PC-3 (cell line): ENCODE measurements at regions not wholly inside any gene's neighbourhood (a gene's known extent, or its start where the extent isn't known, plus 50 kb on each side); places are given as distances from the start of the nearest gene placed in this dataset.

Experiments
- ATAC-seq: fragments of 200-7000 bp; cut with Tn5 transposase; 2 replicates; pipeline ENCODE4 v1.9.1; 2020; ENCODE audit warnings: mild to moderate bottlenecking, moderate library complexity
- BruUV-seq: library from RNA; stranded (reverse); fragments of 400-500 nt; replicated peaks from 2 replicates; lab custom pipeline; 2021; lab: Mats Ljungman, UMichigan
- CTCF ChIA-PET: fragments of 300-600 bp; sonication (Branson Sonifier 250); formaldehyde crosslinking; loops from one replicate; lab custom pipeline; 2022; ENCODE audit warnings: antibody characterized with exemption; lab: Charles Lee
- POLR2A ChIA-PET: fragments of 300-600 bp; sonication (Branson Sonifier 250); formaldehyde crosslinking; loops from one replicate; lab custom pipeline; 2022; ENCODE audit warnings: antibody characterized with exemption; ENCODE audit not compliant: unreplicated experiment; lab: Charles Lee
- DNase-seq: peaks from one replicate; pipeline ENCODE4 v3.0.0-alpha.2; 2015
- H2AFZ ChIP-seq: fragments of 300-600 bp; sonication (generic); 2 replicates; pipeline ENCODE4 v1.6.0; 2016; ENCODE audit warnings: antibody characterized with exemption, low read length
- H3F3A ChIP-seq: fragments of 300-600 bp; sonication (generic); one replicate; pipeline ENCODE4 v1.6.0; 2017; ENCODE audit warnings: antibody characterized with exemption, low read length, control low read depth, mild to moderate bottlenecking; ENCODE audit not compliant: unreplicated experiment
- H3K27ac ChIP-seq: fragments of 300-600 bp; sonication (generic); 2 replicates; pipeline ENCODE4 v1.5.1; 2016; ENCODE audit warnings: mild to moderate bottlenecking, low read length
- H3K27me3 ChIP-seq: fragments of 300-600 bp; sonication (generic); 2 replicates; pipeline ENCODE4 v1.6.1; 2016; ENCODE audit warnings: low read length, mixed read lengths
- H3K36me3 ChIP-seq: fragments of 300-600 bp; sonication (generic); 2 replicates; pipeline ENCODE4 v1.6.1; 2016; ENCODE audit warnings: low read depth, mixed run types, low read length, mixed read lengths
- H3K4me1 ChIP-seq: fragments of 300-600 bp; sonication (generic); 2 replicates; pipeline ENCODE4 v1.5.1; 2016; ENCODE audit warnings: low read length; ENCODE audit not compliant: insufficient read depth
- H3K4me2 ChIP-seq: fragments of 300-600 bp; sonication (generic); 2 replicates; pipeline ENCODE4 v1.6.0; 2016; ENCODE audit warnings: low read length
- H3K4me3 ChIP-seq: fragments of 300-600 bp; sonication (generic); 2 replicates; pipeline ENCODE4 v1.5.1; 2016; ENCODE audit warnings: mild to moderate bottlenecking, low read length, mixed read lengths
- H3K79me2 ChIP-seq: fragments of 300-600 bp; sonication (generic); 2 replicates; pipeline ENCODE4 v1.6.1; 2017; ENCODE audit warnings: low read length, mixed read lengths
- H3K9ac ChIP-seq: fragments of 300-600 bp; sonication (generic); 2 replicates; pipeline ENCODE4 v1.6.0; 2016; ENCODE audit warnings: mild to moderate bottlenecking, low read length
- H3K9me2 ChIP-seq: fragments of 300-600 bp; sonication (generic); replicated peaks from 2 replicates; pipeline ENCODE4 v1.6.1; 2016; ENCODE audit warnings: mixed run types, low read length, mixed read lengths
- H3K9me3 ChIP-seq: fragments of 300-600 bp; sonication (generic); 2 replicates; pipeline ENCODE4 v1.6.1; 2016; ENCODE audit warnings: low read length, mixed read lengths
- H4K20me1 ChIP-seq: fragments of 300-600 bp; sonication (generic); 2 replicates; pipeline ENCODE4 v1.6.1; 2016; ENCODE audit warnings: low read length, mixed read lengths
- CTCF ChIP-seq: fragments of 300-600 bp; sonication (generic); conservative IDR thresholded peaks from 2 replicates; pipeline ENCODE4 v1.5.1; 2017; ENCODE audit warnings: antibody characterized with exemption, low read depth, mild to moderate bottlenecking, low read length
- EZH2 ChIP-seq: fragments of 300-600 bp; sonication (generic); IDR thresholded peaks from one replicate; pipeline ENCODE4 v1.6.1; 2017; ENCODE audit warnings: antibody characterized with exemption, mild to moderate bottlenecking, low read length; ENCODE audit not compliant: unreplicated experiment
- EZH2phosphoT487 ChIP-seq: fragments of 300-600 bp; sonication (generic); IDR thresholded peaks from 2 replicates; pipeline ENCODE4 v1.6.1; 2018; ENCODE audit warnings: mild to moderate bottlenecking, antibody characterized with exemption, low read length, borderline replicate concordance
- intact Hi-C: fragments of 100-400 bp; cut with micrococcal nuclease; formaldehyde crosslinking; loops from 2 replicates; pipeline ENCODE4 v1.9.0; 2023

- ATAC-seq = no peak
- no peaks in the 10 kb centered on the region for H3K9me2 ChIP-seq
- H3F3A ChIP-seq = no peaks in the 10 kb centered on the region
- H3K79me2 ChIP-seq = no peaks in the 10 kb centered on the region
- CTCF ChIA-PET = no interaction called here
- H3K9me3 ChIP-seq = no peaks in the 10 kb centered on the region
- no peak overlapping the region for H3K9ac ChIP-seq
- H3K27me3 ChIP-seq = peaks cover 89% of the 10 kb centered on the region
- H2AFZ ChIP-seq = no peak overlapping the region
- intact Hi-C loops = no loop called here
- no peak overlapping the region for H3K4me3 ChIP-seq
- no peaks in the 10 kb centered on the region for H3K4me1 ChIP-seq
- no peak overlapping the region for H3K4me2 ChIP-seq
- TF ChIP-seq EZH2phosphoT487 = no peak
- no peak overlapping the region for H3K27ac ChIP-seq
- no peaks in the 10 kb centered on the region for H3K36me3 ChIP-seq
- DNase-seq = no peak
- POLR2A ChIA-PET = no interaction called here
- H4K20me1 ChIP-seq = no peaks in the 10 kb centered on the region
- no TSS peak for BruUV-seq
These were observed 157.6 kb downstream of the SLC35B3 start for GRCh38 chr6:8277769-8278168.

GRCh38 chr6:8276148-8276547 is 159.2 kb downstream of the SLC35B3 start:
- Histone ChIP-seq H3K79me2 (no peaks in the 10 kb centered on the region), H3K4me1 (no peaks in the 10 kb centered on the region), H3K36me3 (no peaks in the 10 kb centered on the region), H3K4me3 (no peak overlapping the region), H4K20me1 (no peaks in the 10 kb centered on the region), H3K9ac (no peak overlapping the region), H3K27ac (no peak overlapping the region), H3K9me2 (no peaks in the 10 kb centered on the region), H3K27me3 (peaks cover 84% of the 10 kb centered on the region), H2AFZ (no peak overlapping the region), H3F3A (no peaks in the 10 kb centered on the region), H3K9me3 (no peaks in the 10 kb centered on the region), H3K4me2 (no peak overlapping the region)
- no TSS peak for BruUV-seq
- intact Hi-C loops = no loop called here
- ATAC-seq = no peak
- no peak for DNase-seq
- CTCF ChIA-PET = no interaction called here
- POLR2A ChIA-PET = no interaction called here
- TF ChIP-seq EZH2phosphoT487 (no peak), CTCF (no peak), EZH2 (no peak)

GRCh38 chr6:8275667-8276066 is 159.7 kb downstream of the SLC35B3 start:
- Histone ChIP-seq H3K4me2 (no peak overlapping the region), H3K9me2 (no peaks in the 10 kb centered on the region), H3K4me3 (no peak overlapping the region), H3K27ac (no peak overlapping the region), H3K4me1 (no peaks in the 10 kb centered on the region), H2AFZ (no peak overlapping the region), H3F3A (no peaks in the 10 kb centered on the region), H3K36me3 (no peaks in the 10 kb centered on the region), H4K20me1 (no peaks in the 10 kb centered on the region), H3K79me2 (no peaks in the 10 kb centered on the region), H3K27me3 (peaks cover 87% of the 10 kb centered on the region), H3K9me3 (no peaks in the 10 kb centered on the region), H3K9ac (no peak overlapping the region)
- DNase-seq (no peak), ATAC-seq (no peak)
- TF ChIP-seq EZH2phosphoT487 (no peak), EZH2 (no peak)
- intact Hi-C loops = no loop called here
- POLR2A ChIA-PET = no interaction called here
- CTCF ChIA-PET = no interaction called here
- no TSS peak for BruUV-seq

GRCh38 chr6:8274226-8274625 is 161.1 kb downstream of the SLC35B3 start:
- no peak overlapping the region for H3K4me2 ChIP-seq
- H3K4me3 ChIP-seq = no peak overlapping the region
- no peaks in the 10 kb centered on the region for H3K9me2 ChIP-seq
- H3K27me3 ChIP-seq = peaks cover 80% of the 10 kb centered on the region
- no peaks in the 10 kb centered on the region for H4K20me1 ChIP-seq
- H3K36me3 ChIP-seq = no peaks in the 10 kb centered on the region
- ATAC-seq = no peak
- no peak overlapping the region for H3K27ac ChIP-seq
- no peaks in the 10 kb centered on the region for H3F3A ChIP-seq
- H3K4me1 ChIP-seq = no peaks in the 10 kb centered on the region
- H3K9ac ChIP-seq = no peak overlapping the region
- TF ChIP-seq EZH2phosphoT487 (no peak), CTCF (no peak), EZH2 (no peak)
- POLR2A ChIA-PET = no interaction called here
- H3K79me2 ChIP-seq = no peaks in the 10 kb centered on the region
- intact Hi-C loops = no loop called here
- H2AFZ ChIP-seq = no peak overlapping the region
- no peak for DNase-seq
- BruUV-seq = no TSS peak
- CTCF ChIA-PET = no interaction called here
- no peaks in the 10 kb centered on the region for H3K9me3 ChIP-seq
